Stimulated activated CD4-positive, alpha-beta T cell treated with anti-CD3 and anti-CD28 coated beads, Interleukin-1b, Interleukin-23, amount 100 ng/mL, for 4 hours (primary cell): ENCODE measurements at regions not wholly inside any gene's neighbourhood (a gene's known extent, or its start where the extent isn't known, plus 50 kb on each side); places are given as distances from the start of the nearest gene placed in this dataset.

Experiments used
- DNase-seq, 2 donors: peaks; one replicate each; pipeline ENCODE4 v3.0.0-alpha.2; 2020; ENCODE audit warnings: low read depth in 2 of 2

DNA sequence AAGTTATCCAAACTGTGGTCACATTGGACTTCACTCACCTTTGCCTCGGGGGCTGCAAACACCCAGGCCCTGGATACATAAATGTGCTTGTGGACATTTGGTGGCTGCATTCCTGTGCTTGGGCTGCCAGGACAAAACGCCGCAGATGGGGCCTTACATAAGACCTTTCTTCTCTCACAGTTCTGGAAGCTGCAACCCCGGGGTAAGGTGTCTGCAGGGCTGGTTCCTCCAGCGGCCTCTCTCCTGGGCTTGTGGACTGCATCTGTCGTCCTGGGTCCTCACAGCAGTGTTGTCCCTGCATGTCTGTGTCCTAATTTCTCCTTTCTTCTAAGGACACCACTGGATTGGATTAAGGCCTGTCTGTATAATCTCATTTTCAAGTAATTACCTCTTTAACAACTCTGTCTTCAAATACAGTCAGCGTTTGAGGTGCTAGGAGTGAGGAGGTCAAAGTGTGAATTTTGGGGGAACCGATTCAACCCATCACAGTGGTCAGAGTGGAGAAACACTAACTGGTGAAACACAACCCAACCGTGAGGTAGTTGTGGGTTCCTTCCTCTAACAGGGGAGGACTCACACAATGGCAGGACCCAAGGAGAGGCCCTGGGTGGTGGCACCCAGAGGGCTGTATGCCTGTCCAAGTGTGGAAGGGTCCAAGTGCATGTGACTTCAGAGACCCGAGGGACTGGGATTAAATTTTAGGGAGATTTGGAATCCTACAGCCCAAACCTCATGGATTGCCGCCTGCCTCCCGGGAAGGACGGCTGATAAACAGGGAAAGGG is 415.6 kb downstream of the IRX2 start:
- no peak for DNase-seq

GRCh38 chr5:2335125-2335732 is 416.2 kb downstream of the IRX2 start:
- no peak for DNase-seq

- no peak for DNase-seq
Observed at GRCh38 chr5:2334719-2335118, 416.8 kb downstream of the IRX2 start.

DNA sequence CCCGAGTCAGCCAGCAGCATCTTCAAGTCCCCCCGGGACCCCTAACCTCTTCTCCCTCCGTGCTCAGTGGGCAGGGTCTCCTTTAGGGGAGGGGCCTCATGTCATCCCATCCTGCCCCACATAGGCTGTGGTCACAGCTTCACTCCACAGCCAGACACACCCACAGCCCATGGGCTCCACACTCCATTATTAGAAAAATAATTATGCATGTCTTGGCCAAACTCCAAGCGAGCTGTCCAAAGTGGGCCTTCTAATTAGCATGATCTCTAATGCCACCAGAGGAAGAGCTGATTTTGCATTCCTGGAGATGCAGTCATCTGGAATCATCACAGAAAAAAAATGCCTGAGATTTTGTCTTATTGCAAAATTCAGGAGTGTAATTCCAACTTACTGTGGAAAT is 418.2 kb downstream of the IRX2 start:
- no peak for DNase-seq

DNA sequence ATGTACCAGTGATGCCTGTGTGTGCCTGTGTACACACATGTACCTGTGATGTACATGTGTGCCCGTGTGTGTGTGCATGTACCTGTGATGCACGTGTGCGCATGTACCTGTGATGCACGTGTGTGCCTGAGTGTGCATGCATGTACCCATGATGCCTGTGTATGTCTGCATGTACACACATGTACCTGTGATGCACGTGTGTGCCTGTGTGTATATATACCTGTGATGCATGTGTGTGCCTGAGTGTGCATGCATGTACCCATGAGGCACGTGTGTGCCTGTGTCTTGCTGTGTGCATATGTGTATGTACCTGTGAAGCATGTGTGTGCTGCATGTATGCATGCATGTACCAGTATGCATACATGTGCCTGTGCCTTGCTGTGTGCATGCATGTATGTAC is 419.0 kb downstream of the IRX2 start:
- DNase-seq: no peak

DNA sequence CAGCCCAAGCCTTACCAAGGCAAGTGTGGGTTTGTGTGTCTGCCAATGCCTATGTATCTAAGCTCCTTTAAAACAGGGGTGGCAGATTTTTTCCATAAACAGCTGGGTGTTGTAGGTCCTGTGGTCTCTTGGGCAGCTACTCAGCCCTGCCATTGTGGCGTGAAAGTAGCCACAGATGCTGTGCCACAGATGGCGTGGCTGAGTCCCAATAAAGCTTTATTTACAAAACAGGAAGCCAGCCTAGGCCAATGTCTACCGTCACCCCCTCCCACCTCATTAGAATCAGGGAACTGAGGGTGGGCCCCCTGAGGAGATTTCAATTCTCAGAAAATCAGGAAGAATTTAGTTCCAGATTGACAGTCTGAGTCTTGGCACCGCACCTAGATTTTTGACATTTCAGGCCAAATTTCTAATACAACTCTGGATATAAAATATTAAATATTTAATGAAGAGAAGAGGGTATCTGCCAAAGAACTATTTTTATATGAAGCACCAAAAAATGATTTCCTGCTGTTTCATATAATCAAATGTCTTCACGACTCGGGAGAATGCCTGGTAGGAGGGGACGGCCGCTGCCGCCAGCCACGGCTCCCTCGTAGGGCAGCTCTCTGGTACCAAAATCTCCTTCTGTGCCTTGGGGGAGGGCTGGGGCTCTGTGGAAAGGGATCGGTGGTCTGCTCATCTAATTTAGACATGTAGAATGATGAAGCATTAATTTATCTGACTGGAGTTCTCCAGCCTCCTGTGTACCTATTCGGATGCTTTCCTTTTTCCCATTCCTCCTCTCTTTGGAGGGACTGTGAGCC is 420.9 kb downstream of the IRX2 start:
- DNase-seq: no peak

- DNase-seq: no peak
Observed at GRCh38 chr5:2329741-2330140, 421.7 kb downstream of the IRX2 start.

GRCh38 chr5:2326601-2327000 is 424.9 kb downstream of the IRX2 start:
- no peak for DNase-seq

- no peak for DNase-seq
Observed at GRCh38 chr5:2324788-2325187, 426.7 kb downstream of the IRX2 start.

GRCh38 chr5:2320611-2321010 is 430.9 kb downstream of the IRX2 start:
- no peak for DNase-seq

- DNase-seq: no peak
Observed at GRCh38 chr5:2317540-2317939, 433.9 kb downstream of the IRX2 start.

- DNase-seq: no peak
Observed at GRCh38 chr5:2311851-2312250, 429.1 kb upstream of the IRX4 start.

- no peak for DNase-seq
Observed at GRCh38 chr5:2310946-2311345, 428.2 kb upstream of the IRX4 start.

- no peak for DNase-seq
Observed at GRCh38 chr5:2307631-2308030, 424.9 kb upstream of the IRX4 start.

DNA sequence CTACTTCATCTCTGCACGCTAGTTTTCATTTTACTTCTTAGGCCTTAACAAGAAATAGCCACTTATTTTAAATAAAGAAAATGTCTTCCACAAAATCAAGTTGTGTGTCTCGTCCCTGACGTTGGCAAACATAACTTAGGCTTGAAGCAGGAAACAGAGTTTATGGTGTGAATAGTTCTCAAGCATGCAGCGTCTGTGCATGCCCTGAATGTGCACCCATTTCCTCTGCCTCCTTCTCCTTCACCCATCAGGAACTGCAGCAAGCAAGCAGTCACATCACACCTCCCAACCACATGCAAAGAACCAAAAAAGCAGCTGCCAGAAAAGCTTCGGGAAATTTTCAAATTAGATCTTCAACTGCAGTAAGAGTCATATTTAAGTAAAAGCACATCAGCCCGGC is 424.0 kb upstream of the IRX4 start:
- no peak for DNase-seq

DNA sequence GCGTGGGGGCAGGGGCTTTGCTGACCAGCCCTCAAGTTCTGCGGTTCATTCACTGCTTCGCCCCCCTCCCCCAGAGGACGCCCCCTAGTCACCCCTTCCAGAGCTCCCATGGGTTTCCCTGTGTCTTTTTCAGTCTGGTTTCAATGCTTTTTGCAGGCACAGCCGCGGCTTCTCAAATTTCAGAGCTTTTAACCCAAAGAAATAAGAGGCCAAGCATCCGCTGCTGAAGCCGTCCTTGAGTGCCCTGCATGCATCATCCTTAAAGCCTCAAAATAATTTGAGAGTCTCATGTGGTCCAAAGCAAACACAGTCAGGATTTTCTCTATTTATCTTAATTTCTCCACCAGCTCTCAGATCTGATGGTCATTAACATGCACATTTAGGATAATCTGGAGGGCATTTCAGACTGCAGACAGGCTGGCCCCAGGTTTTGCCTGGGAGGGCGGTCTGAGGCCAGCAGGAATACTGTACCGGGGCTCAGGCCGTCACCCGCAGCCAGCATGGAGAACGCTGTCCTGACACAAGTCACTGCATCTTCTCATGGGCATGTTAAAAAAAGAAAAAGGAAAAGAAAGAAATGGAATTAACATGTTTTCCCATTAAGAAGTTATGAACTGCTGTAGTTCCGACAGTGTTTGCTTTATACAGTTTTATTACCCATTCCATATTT is 420.8 kb upstream of the IRX4 start:
- DNase-seq: no peak

DNA sequence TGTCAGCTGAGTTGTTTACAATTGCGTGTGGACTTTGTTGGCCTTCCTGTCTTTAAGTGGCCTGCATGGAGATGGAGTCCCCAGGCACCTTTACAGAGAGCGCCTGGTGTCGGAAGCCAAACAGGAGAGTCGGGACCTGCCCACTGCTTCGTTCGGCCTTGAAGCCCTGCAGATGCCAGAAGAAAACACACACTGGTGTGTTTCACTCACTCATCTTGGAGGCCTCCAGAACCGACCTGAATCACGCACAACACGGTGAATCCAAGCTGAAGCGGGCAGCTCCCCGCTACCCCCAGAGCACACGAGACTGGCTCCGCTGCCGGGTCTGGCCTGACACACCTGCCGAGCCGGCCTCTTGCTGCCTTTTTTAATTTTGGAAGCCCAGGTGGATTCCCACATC is 419.4 kb upstream of the IRX4 start:
- no peak for DNase-seq

GRCh38 chr5:2300861-2301574 is 418.3 kb upstream of the IRX4 start:
- no peak for DNase-seq

- DNase-seq: no peak
Observed at GRCh38 chr5:2300421-2300820, 417.7 kb upstream of the IRX4 start.

DNA sequence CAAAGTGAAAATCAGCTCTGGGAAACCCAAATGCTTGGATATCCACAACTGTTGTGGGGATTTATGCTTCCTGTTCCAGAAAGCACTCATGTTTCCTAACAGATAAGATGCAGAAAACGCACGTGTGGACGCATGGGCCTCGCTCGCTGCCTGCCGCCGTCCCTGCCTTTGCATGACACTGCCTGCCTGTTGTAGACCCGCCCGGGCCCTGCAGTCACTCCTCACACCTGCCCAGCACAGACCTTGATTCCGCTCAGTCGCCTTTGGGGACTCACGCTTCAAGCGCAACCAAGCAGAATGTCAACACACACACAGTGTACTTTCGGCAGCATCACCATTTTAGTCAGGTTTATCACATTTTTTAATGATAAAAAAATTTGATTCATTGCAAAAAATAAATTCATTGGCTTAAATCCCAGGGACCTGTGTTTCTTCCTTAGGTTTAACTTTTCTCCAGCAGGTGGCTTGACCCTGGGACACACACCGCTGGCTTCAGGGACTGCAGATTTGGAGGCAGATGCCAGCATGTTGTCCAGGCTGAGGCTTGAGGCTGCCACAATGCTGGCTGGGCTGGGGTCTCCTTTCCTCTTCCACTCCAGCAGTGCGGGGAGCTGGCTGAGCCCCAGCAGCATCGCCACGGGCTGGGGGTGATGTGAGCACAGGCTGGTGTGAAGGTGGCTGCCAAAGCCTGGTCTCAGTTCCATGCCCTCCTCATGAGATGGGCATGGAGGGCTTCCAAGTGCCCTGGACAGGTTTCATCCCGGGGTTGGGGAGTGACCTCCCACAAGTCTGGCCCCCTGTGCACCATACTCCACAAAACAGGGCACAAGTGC is 416.9 kb upstream of the IRX4 start:
- DNase-seq: no peak

DNA sequence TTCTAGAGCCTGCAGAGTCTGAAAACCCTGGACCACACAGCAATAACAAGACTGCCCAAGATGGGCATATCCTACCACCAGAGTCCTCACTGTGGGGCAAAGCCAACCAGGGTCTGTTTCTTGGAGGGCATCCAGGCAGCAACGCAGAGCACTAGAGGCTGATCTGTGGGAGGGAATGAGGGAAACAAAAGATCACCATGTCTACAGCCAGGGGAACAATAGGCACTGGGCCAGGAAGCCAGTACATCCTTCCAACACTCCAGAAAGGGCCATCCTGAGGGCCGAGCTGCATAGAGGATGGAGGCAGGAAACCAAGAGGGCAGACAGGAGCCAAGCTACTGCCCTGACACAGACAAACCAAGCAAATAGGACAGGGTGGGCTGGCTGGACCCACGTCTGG is 416.1 kb upstream of the IRX4 start:
- no peak for DNase-seq
